GM23338 (cell line): ENCODE measurements at regions not wholly inside any gene's neighbourhood (a gene's known extent, or its start where the extent isn't known, plus 50 kb on each side); places are given as distances from the start of the nearest gene placed in this dataset.

Experiments used
- ATAC-seq: fragments of 200-7000 bp; cut with Tn5 transposase; 3 replicates; pipeline ENCODE4 v1.9.1; 2020
- DNase-seq: peaks from one replicate; pipeline ENCODE4 v3.0.0-alpha.2; 2015; ENCODE audit warnings: low spot score
- H2AFZ ChIP-seq: fragments of 200-600 bp; sonication (generic); 2 replicates; pipeline ENCODE4 v1.8.0; 2016; ENCODE audit warnings: antibody characterized with exemption, mild to moderate bottlenecking, moderate library complexity
- H3F3A ChIP-seq: fragments of 200-600 bp; sonication (generic); replicated peaks from 2 replicates; pipeline ENCODE4 v1.8.0; 2017; ENCODE audit warnings: antibody characterized with exemption, mixed run types, low read depth
- H3K27ac ChIP-seq: fragments of 200-600 bp; sonication (generic); 2 replicates; pipeline ENCODE4 v1.6.1; 2016; ENCODE audit warnings: low read depth
- H3K27me3 ChIP-seq: fragments of 200-600 bp; sonication (generic); 2 replicates; pipeline ENCODE4 v1.8.0; 2016; ENCODE audit warnings: mild to moderate bottlenecking, mixed run types, moderate library complexity; ENCODE audit not compliant: insufficient read depth
- H3K36me3 ChIP-seq: fragments of 200-600 bp; sonication (generic); 2 replicates; pipeline ENCODE4 v1.8.0; 2016; ENCODE audit warnings: mild to moderate bottlenecking; ENCODE audit not compliant: insufficient read depth
- H3K4me1 ChIP-seq: fragments of 200-600 bp; sonication (generic); 2 replicates; pipeline ENCODE4 v1.8.0; 2016; ENCODE audit warnings: mild to moderate bottlenecking, moderate library complexity; ENCODE audit not compliant: insufficient read depth
- H3K4me2 ChIP-seq: fragments of 200-600 bp; sonication (generic); 2 replicates; pipeline ENCODE4 v1.7.1; 2017; ENCODE audit warnings: mixed run types
- H3K4me3 ChIP-seq: fragments of 200-600 bp; sonication (generic); 2 replicates; pipeline ENCODE4 v1.6.1; 2016; ENCODE audit warnings: mixed run types
- H3K79me2 ChIP-seq: fragments of 200-600 bp; sonication (generic); replicated peaks from 2 replicates; pipeline ENCODE4 v1.8.0; 2017; ENCODE audit warnings: mild to moderate bottlenecking; ENCODE audit not compliant: insufficient read depth
- H3K9me2 ChIP-seq: fragments of 200-600 bp; sonication (generic); 2 replicates; pipeline ENCODE4 v1.8.0; 2017; ENCODE audit not compliant: insufficient read depth
- H4K20me1 ChIP-seq: fragments of 200-600 bp; sonication (generic); replicated peaks from 2 replicates; pipeline ENCODE4 v1.8.0; 2017; ENCODE audit warnings: mild to moderate bottlenecking; ENCODE audit not compliant: insufficient read depth
- H3K27ac Mint-ChIP-seq: 2 replicates; pipeline ENCODE4 v1.8.0; 2020; ENCODE audit warnings: inconsistent platforms, mild to moderate bottlenecking, moderate library complexity, mixed read lengths
- H3K27me3 Mint-ChIP-seq: 3 replicates; pipeline ENCODE4 v1.8.0; 2022; ENCODE audit warnings: low read depth, mild to moderate bottlenecking, moderate library complexity, mixed read lengths, inconsistent platforms; ENCODE audit not compliant: insufficient read depth, poor library complexity
- H3K36me3 Mint-ChIP-seq: 3 replicates; pipeline ENCODE4 v1.8.0; 2021; ENCODE audit warnings: low read depth, mild to moderate bottlenecking, inconsistent platforms, moderate library complexity, mixed read lengths
- H3K4me1 Mint-ChIP-seq: 3 replicates; pipeline ENCODE4 v1.8.0; 2020; ENCODE audit warnings: mild to moderate bottlenecking, inconsistent platforms, mixed read lengths
- H3K4me3 Mint-ChIP-seq: 3 replicates; pipeline ENCODE4 v1.8.0; 2021; ENCODE audit warnings: moderate library complexity, mild to moderate bottlenecking, inconsistent platforms, mixed read lengths
- H3K9me3 Mint-ChIP-seq: 3 replicates; pipeline ENCODE4 v1.8.0; 2020; ENCODE audit warnings: moderate library complexity, mild to moderate bottlenecking, inconsistent platforms, mixed read lengths
- EZH2phosphoT487 ChIP-seq: fragments of 200-600 bp; sonication (generic); IDR thresholded peaks from one replicate; pipeline ENCODE4 v1.8.1; 2018; ENCODE audit warnings: antibody characterized with exemption; ENCODE audit not compliant: unreplicated experiment
- JUNB ChIP-seq: IDR thresholded peaks from one replicate; pipeline ENCODE4 v1.6.1; 2016; ENCODE audit warnings: antibody characterized with exemption; ENCODE audit not compliant: unreplicated experiment
- NANOG ChIP-seq: IDR thresholded peaks from 2 replicates; pipeline ENCODE4 v1.6.1; 2016; ENCODE audit warnings: antibody characterized with exemption, borderline replicate concordance
- POLR2AphosphoS5 ChIP-seq: IDR thresholded peaks from 2 replicates; pipeline ENCODE4 v1.6.1; 2016; ENCODE audit warnings: antibody characterized with exemption, low read depth
- ZNF114 ChIP-seq: fragments of 250-450 bp; sonication (Bioruptor Pico); IDR thresholded peaks from 2 replicates; pipeline ENCODE4 v1.5.0; 2020; ENCODE audit warnings: mild to moderate bottlenecking, moderate library complexity
- ZNF331 ChIP-seq: fragments of 250-450 bp; sonication (Bioruptor Pico); IDR thresholded peaks from 2 replicates; pipeline ENCODE4 v1.5.0; 2020; ENCODE audit warnings: low read depth, mild to moderate bottlenecking, moderate library complexity
- TF ChIP-seq, protein P1 (sequence below): fragments of 250-450 bp; sonication (Bioruptor Pico); IDR thresholded peaks from 2 replicates; pipeline ENCODE4 v1.5.0; 2020; ENCODE audit warnings: mild to moderate bottlenecking, moderate library complexity
- TF ChIP-seq, protein P2 (sequence below): IDR thresholded peaks from 2 replicates; pipeline ENCODE4 v1.6.1; 2016; ENCODE audit warnings: antibody characterized with exemption

DNA sequence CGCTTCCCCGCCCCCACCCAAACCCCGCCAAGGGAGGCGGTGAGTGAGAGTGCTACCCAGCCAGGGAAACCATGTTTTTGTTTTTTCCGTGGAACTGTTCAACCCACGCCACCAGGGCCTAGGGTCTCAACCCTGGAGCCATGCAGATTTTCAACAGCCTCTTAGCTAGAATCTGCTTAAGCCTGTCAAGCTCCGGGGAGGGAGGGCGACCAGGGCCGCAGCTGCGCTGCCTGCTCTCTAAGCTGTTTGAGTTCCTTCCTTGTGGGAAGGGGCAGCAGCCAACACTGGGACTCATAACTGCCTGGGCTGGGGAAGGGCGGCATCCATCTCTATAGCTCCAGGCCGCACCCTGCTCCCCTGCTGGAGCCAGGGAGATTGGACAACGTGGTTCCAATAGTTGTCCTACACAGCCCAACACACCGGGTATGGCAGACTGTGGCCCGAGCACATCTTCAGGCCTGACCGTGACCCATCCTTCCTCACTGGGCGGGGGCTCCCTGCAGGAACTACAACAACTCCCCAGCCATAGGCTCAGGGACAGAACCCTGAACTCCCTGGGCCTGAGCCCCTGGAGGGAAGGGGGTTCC lies 1065.7 kb upstream of the MANEA start:
- no peaks in the 10 kb centered on the region for H3K36me3 Mint-ChIP-seq
- no peak; the same call in 2 of the 3 replicates for ATAC-seq
- no peaks in the 10 kb centered on the region for H3F3A ChIP-seq

DNA sequence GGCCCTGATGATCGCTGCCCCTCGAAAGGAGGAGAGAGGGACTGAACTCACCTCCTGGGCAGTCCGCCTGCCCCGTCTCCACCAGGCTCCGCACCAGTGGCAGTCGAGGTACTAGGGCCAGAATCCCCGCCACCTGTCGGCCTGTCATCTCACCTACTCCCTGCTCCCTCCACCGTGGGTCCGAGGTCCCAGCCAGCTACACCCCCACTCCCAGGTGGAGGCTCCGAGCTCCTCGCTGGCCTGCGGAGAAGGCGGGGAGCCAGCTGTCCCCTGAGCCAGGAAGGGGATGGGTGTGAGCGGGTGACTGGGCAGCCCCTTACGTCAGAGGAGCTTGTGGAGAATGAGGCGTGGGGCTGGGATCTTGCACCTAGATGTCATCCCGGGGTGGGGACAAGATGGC lies 1066.5 kb upstream of the MANEA start:
- TF ChIP-seq, protein P1, sequence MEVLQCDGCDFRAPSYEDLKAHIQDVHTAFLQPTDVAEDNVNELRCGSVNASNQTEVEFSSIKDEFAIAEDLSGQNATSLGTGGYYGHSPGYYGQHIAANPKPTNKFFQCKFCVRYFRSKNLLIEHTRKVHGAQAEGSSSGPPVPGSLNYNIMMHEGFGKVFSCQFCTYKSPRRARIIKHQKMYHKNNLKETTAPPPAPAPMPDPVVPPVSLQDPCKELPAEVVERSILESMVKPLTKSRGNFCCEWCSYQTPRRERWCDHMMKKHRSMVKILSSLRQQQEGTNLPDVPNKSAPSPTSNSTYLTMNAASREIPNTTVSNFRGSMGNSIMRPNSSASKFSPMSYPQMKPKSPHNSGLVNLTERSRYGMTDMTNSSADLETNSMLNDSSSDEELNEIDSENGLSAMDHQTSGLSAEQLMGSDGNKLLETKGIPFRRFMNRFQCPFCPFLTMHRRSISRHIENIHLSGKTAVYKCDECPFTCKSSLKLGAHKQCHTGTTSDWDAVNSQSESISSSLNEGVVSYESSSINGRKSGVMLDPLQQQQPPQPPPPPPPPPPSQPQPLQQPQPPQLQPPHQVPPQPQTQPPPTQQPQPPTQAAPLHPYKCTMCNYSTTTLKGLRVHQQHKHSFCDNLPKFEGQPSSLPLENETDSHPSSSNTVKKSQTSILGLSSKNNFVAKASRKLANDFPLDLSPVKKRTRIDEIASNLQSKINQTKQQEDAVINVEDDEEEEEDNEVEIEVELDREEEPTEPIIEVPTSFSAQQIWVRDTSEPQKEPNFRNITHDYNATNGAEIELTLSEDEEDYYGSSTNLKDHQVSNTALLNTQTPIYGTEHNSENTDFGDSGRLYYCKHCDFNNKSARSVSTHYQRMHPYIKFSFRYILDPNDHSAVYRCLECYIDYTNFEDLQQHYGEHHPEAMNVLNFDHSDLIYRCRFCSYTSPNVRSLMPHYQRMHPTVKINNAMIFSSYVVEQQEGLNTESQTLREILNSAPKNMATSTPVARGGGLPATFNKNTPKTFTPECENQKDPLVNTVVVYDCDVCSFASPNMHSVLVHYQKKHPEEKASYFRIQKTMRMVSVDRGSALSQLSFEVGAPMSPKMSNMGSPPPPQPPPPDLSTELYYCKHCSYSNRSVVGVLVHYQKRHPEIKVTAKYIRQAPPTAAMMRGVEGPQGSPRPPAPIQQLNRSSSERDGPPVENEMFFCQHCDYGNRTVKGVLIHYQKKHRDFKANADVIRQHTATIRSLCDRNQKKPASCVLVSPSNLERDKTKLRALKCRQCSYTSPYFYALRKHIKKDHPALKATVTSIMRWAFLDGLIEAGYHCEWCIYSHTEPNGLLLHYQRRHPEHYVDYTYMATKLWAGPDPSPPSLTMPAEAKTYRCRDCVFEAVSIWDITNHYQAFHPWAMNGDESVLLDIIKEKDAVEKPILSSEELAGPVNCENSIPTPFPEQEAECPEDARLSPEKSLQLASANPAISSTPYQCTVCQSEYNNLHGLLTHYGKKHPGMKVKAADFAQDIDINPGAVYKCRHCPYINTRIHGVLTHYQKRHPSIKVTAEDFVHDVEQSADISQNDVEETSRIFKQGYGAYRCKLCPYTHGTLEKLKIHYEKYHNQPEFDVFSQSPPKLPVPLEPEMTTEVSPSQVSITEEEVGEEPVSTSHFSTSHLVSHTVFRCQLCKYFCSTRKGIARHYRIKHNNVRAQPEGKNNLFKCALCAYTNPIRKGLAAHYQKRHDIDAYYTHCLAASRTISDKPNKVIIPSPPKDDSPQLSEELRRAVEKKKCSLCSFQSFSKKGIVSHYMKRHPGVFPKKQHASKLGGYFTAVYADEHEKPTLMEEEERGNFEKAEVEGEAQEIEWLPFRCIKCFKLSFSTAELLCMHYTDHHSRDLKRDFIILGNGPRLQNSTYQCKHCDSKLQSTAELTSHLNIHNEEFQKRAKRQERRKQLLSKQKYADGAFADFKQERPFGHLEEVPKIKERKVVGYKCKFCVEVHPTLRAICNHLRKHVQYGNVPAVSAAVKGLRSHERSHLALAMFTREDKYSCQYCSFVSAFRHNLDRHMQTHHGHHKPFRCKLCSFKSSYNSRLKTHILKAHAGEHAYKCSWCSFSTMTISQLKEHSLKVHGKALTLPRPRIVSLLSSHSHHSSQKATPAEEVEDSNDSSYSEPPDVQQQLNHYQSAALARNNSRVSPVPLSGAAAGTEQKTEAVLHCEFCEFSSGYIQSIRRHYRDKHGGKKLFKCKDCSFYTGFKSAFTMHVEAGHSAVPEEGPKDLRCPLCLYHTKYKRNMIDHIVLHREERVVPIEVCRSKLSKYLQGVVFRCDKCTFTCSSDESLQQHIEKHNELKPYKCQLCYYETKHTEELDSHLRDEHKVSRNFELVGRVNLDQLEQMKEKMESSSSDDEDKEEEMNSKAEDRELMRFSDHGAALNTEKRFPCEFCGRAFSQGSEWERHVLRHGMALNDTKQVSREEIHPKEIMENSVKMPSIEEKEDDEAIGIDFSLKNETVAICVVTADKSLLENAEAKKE, result no peak
- TF ChIP-seq JUNB (no peak), ZNF114 (no peak), ZNF331 (no peak), POLR2AphosphoS5 (no peak), EZH2phosphoT487 (no peak), NANOG (no peak)
- H3K9me3 Mint-ChIP-seq, result no peaks in the 10 kb centered on the region
- Histone ChIP-seq H3K4me3 (no peak overlapping the region), H3K27ac (no peak overlapping the region), H2AFZ (no peak overlapping the region), H3K79me2 (no peaks in the 10 kb centered on the region), H4K20me1 (no peaks in the 10 kb centered on the region), H3K27me3 (no peaks in the 10 kb centered on the region), H3K4me2 (no peak overlapping the region), H3K9me2 (no peaks in the 10 kb centered on the region), H3K36me3 (no peaks in the 10 kb centered on the region), H3K4me1 (no peaks in the 10 kb centered on the region), H3F3A (no peaks in the 10 kb centered on the region)
- no peaks in the 10 kb centered on the region for H3K27me3 Mint-ChIP-seq
- DNase-seq (no peak), ATAC-seq (peak; percentile 28; the same call in 1 of the 3 replicates)
- no peaks in the 10 kb centered on the region for H3K36me3 Mint-ChIP-seq
- H3K4me3 Mint-ChIP-seq, result no peak overlapping the region
- H3K27ac Mint-ChIP-seq, result no peak overlapping the region
- no peaks in the 10 kb centered on the region for H3K4me1 Mint-ChIP-seq

More for the DNA sequence above, 1065.7 kb upstream of the MANEA start:
- no peaks in the 10 kb centered on the region for H3K4me1 Mint-ChIP-seq
- Histone ChIP-seq H3K36me3 (no peaks in the 10 kb centered on the region), H4K20me1 (no peaks in the 10 kb centered on the region), H2AFZ (no peak overlapping the region), H3K9me2 (no peaks in the 10 kb centered on the region), H3K4me1 (no peaks in the 10 kb centered on the region), H3K4me2 (no peak overlapping the region), H3K79me2 (no peaks in the 10 kb centered on the region), H3K27me3 (no peaks in the 10 kb centered on the region), H3K4me3 (no peak overlapping the region), H3K27ac (no peak overlapping the region)
- 0 out of 3 replicates have a peak, but pooled peaks cover 6% of the 10 kb centered on the region for H3K9me3 Mint-ChIP-seq
- DNase-seq, result no peak
- no peak overlapping the region for H3K27ac Mint-ChIP-seq
- no peak overlapping the region for H3K4me3 Mint-ChIP-seq
- TF ChIP-seq, protein P2, sequence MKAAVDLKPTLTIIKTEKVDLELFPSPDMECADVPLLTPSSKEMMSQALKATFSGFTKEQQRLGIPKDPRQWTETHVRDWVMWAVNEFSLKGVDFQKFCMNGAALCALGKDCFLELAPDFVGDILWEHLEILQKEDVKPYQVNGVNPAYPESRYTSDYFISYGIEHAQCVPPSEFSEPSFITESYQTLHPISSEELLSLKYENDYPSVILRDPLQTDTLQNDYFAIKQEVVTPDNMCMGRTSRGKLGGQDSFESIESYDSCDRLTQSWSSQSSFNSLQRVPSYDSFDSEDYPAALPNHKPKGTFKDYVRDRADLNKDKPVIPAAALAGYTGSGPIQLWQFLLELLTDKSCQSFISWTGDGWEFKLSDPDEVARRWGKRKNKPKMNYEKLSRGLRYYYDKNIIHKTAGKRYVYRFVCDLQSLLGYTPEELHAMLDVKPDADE, result no peak
- no peak for TF ChIP-seq NANOG
- H3K27me3 Mint-ChIP-seq, result no peaks in the 10 kb centered on the region
